ENCODE measurements at regions not wholly inside any gene's neighbourhood (a gene's known extent, or its start where the extent isn't known, plus 50 kb on each side); places are given as distances from the start of the nearest gene placed in this dataset.
A peak's percentile ranks its signal among the peaks of the same experiment; 100 is the strongest.

DNA sequence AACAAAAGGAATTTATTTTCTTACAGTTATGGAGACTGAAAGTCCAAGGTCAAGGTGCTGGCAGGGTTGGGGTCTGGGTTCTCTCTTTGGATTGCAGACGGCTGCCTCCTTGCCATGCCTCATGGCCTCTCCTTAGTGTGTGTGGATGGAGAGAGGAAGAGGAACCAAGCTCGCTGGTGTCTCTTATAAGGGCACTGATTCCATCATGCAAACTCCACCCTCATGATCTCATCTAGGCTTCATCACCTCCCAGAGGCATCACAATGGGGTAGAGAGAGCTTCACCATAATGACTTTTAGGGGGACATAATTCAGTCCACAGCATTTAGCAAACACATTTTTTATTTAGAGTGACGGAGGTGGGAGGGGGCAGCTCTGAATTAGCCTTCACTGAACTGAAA is 104.9 kb upstream of the ABCC4 start:
- no peaks in the 10 kb centered on the region for H3K79me1 ChIP-seq (ENCODE audit: low read length)
- no peak overlapping the region for H2AK5ac ChIP-seq (ENCODE audit: low read length)
- no peak overlapping the region for H3K18ac ChIP-seq (ENCODE audit: low read length)
- no peak for DNase-seq
- H3K4me1 ChIP-seq (ENCODE audit: control insufficient read depth in 1 of 2, insufficient read depth in 2 of 2, low read length in 2 of 2): peaks cover 0 to 3% of the 10 kb centered on the region in 2 experiments
- no peak overlapping the region for H2AFZ ChIP-seq (ENCODE audit: insufficient read depth, low read length, poor library complexity)
- H3K14ac ChIP-seq (ENCODE audit: low read length): no peak overlapping the region
- no peaks in the 10 kb centered on the region for H3K36me3 ChIP-seq (ENCODE audit: control insufficient read depth in 1 of 2, insufficient read depth in 2 of 2, low read length in 2 of 2)
- no peak overlapping the region for H2BK12ac ChIP-seq (ENCODE audit: low read length)
- no peak overlapping the region for H4K12ac ChIP-seq (ENCODE audit: low read depth, low read length)
- no peak overlapping the region for H3K23ac ChIP-seq (ENCODE audit: low read length)
- H3K4ac ChIP-seq (ENCODE audit: low read depth, low read length): no peak overlapping the region
- H3K27me3 ChIP-seq (ENCODE audit: insufficient read depth, low read length): no peaks in the 10 kb centered on the region
- no peak overlapping the region for H3K4me3 ChIP-seq (ENCODE audit: low read depth, low read length)
- H4K91ac ChIP-seq (ENCODE audit: low read depth, low read length): no peak overlapping the region
- no peaks in the 10 kb centered on the region for H3K79me2 ChIP-seq (ENCODE audit: control insufficient read depth, insufficient read depth, low read length, poor library complexity)
- H4K8ac ChIP-seq (ENCODE audit: low read depth, low read length): no peak overlapping the region
- WGBS (ENCODE audit: extremely low coverage, insufficient coverage, insufficient read length): no CpG with 5 or more reads among the region's 3 CpGs
- no peak overlapping the region for H2BK5ac ChIP-seq (ENCODE audit: low read depth, low read length, poor library complexity)
- H3K27ac ChIP-seq (ENCODE audit: low read depth, low read length): no peak overlapping the region
- H3K9ac ChIP-seq (ENCODE audit: low read length): no peak overlapping the region
- no peak overlapping the region for H3K4me2 ChIP-seq (ENCODE audit: low read length)
- H3K9me3 ChIP-seq (ENCODE audit: insufficient read depth, low read depth, low read length): peaks cover 2% of the 10 kb centered on the region
- no peak overlapping the region for H2BK120ac ChIP-seq (ENCODE audit: insufficient read depth, low read length, poor library complexity)

DNA sequence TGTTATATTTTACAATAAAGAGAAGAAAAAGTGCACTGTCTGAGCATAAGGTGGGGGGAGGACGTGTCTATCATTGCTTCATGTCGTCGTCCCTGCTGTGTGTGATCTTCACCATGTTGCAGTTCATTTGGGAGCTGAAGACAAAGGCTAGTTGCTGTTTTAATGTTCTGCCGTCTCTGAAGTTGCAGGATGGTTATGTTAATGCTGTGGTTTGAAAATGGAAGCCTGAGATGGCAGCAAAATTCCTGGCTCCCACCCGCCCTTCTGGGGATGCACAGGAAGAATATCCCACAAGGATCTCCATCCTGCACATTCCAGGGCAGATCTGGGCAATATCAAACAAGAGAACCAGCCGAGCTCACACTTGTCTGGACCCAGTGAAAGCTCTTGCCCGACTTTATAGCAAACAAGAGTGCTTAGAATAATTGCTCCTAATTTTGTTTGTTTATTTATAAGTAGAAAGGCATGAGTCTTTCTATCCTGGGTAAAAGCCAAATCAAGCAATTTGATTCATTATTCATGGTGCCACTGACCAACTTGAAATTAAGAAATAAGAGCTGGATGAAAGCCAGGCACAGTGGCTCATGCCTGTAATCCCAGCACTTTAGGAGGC is 110.3 kb upstream of the ABCC4 start:
- Histone ChIP-seq H3K9ac (ENCODE audit: low read length) (no peak overlapping the region), H3K9me3 (ENCODE audit: insufficient read depth, low read depth, low read length) (no peaks in the 10 kb centered on the region), H2BK12ac (ENCODE audit: low read length) (no peak overlapping the region), H3K27me3 (ENCODE audit: insufficient read depth, low read length) (no peaks in the 10 kb centered on the region), H3K4me3 (ENCODE audit: low read depth, low read length) (no peak overlapping the region), H4K91ac (ENCODE audit: low read depth, low read length) (no peak overlapping the region), H2AK5ac (ENCODE audit: low read length) (no peak overlapping the region), H3K36me3 (ENCODE audit: control insufficient read depth in 1 of 2, insufficient read depth in 2 of 2, low read length in 2 of 2) (no peaks in the 10 kb centered on the region), H3K14ac (ENCODE audit: low read length) (no peak overlapping the region), H3K79me2 (ENCODE audit: control insufficient read depth, insufficient read depth, low read length, poor library complexity) (no peaks in the 10 kb centered on the region), H3K79me1 (ENCODE audit: low read length) (no peaks in the 10 kb centered on the region), H2BK5ac (ENCODE audit: low read depth, low read length, poor library complexity) (no peak overlapping the region), H2BK120ac (ENCODE audit: insufficient read depth, low read length, poor library complexity) (no peak overlapping the region), H3K23ac (ENCODE audit: low read length) (no peak overlapping the region), H4K8ac (ENCODE audit: low read depth, low read length) (no peak overlapping the region), H3K18ac (ENCODE audit: low read length) (no peak overlapping the region), H3K4me2 (ENCODE audit: low read length) (no peak overlapping the region), H4K12ac (ENCODE audit: low read depth, low read length) (no peak overlapping the region), H3K27ac (ENCODE audit: low read depth, low read length) (no peak overlapping the region), H3K4ac (ENCODE audit: low read depth, low read length) (no peak overlapping the region), H2AFZ (ENCODE audit: insufficient read depth, low read length, poor library complexity) (no peak overlapping the region), H3K4me1 (ENCODE audit: control insufficient read depth in 1 of 2, insufficient read depth in 2 of 2, low read length in 2 of 2) (no peaks in the 10 kb centered on the region)
- no peak for DNase-seq
- no CpG with 5 or more reads among the region's 7 CpGs for WGBS (ENCODE audit: extremely low coverage, insufficient coverage, insufficient read length)

- no CpG with 5 or more reads among the region's 4 CpGs for WGBS (ENCODE audit: extremely low coverage, insufficient coverage, insufficient read length)
- Histone ChIP-seq H2BK120ac (ENCODE audit: insufficient read depth, low read length, poor library complexity) (no peak overlapping the region), H3K14ac (ENCODE audit: low read length) (no peak overlapping the region), H3K4me1 (ENCODE audit: control insufficient read depth in 1 of 2, insufficient read depth in 2 of 2, low read length in 2 of 2) (peaks cover 2 to 3% of the 10 kb centered on the region in 2 experiments), H2AK5ac (ENCODE audit: low read length) (no peak overlapping the region), H2AFZ (ENCODE audit: insufficient read depth, low read length, poor library complexity) (no peak overlapping the region), H3K27me3 (ENCODE audit: insufficient read depth, low read length) (no peaks in the 10 kb centered on the region), H3K18ac (ENCODE audit: low read length) (no peak overlapping the region), H3K4ac (ENCODE audit: low read depth, low read length) (no peak overlapping the region), H4K91ac (ENCODE audit: low read depth, low read length) (no peak overlapping the region), H4K12ac (ENCODE audit: low read depth, low read length) (no peak overlapping the region), H3K9me3 (ENCODE audit: insufficient read depth, low read depth, low read length) (no peaks in the 10 kb centered on the region), H3K79me1 (ENCODE audit: low read length) (no peaks in the 10 kb centered on the region), H3K23ac (ENCODE audit: low read length) (no peak overlapping the region), H3K9ac (ENCODE audit: low read length) (no peak overlapping the region), H2BK5ac (ENCODE audit: low read depth, low read length, poor library complexity) (no peak overlapping the region), H3K4me3 (ENCODE audit: low read depth, low read length) (no peak overlapping the region), H3K36me3 (ENCODE audit: control insufficient read depth in 1 of 2, insufficient read depth in 2 of 2, low read length in 2 of 2) (no peaks in the 10 kb centered on the region), H3K27ac (ENCODE audit: low read depth, low read length) (no peak overlapping the region), H2BK12ac (ENCODE audit: low read length) (no peak overlapping the region), H3K79me2 (ENCODE audit: control insufficient read depth, insufficient read depth, low read length, poor library complexity) (no peaks in the 10 kb centered on the region), H4K8ac (ENCODE audit: low read depth, low read length) (no peak overlapping the region), H3K4me2 (ENCODE audit: low read length) (no peak overlapping the region)
- DNase-seq: no peak
Measured at GRCh38 chr13:95418946-95419345, 117.7 kb upstream of the ABCC4 start.

- Histone ChIP-seq H3K79me1 (ENCODE audit: low read length) (no peaks in the 10 kb centered on the region), H2AK5ac (ENCODE audit: low read length) (no peak overlapping the region), H3K23ac (ENCODE audit: low read length) (no peak overlapping the region), H3K27me3 (ENCODE audit: insufficient read depth, low read length) (no peaks in the 10 kb centered on the region), H3K18ac (ENCODE audit: low read length) (no peak overlapping the region), H4K8ac (ENCODE audit: low read depth, low read length) (no peak overlapping the region), H3K4me1 (ENCODE audit: control insufficient read depth in 1 of 2, insufficient read depth in 2 of 2, low read length in 2 of 2) (peaks cover 2 to 3% of the 10 kb centered on the region in 2 experiments), H3K9me3 (ENCODE audit: insufficient read depth, low read depth, low read length) (no peaks in the 10 kb centered on the region), H4K91ac (ENCODE audit: low read depth, low read length) (no peak overlapping the region), H3K14ac (ENCODE audit: low read length) (no peak overlapping the region), H2BK12ac (ENCODE audit: low read length) (no peak overlapping the region), H4K12ac (ENCODE audit: low read depth, low read length) (no peak overlapping the region), H3K27ac (ENCODE audit: low read depth, low read length) (no peak overlapping the region), H3K4me3 (ENCODE audit: low read depth, low read length) (no peak overlapping the region), H3K9ac (ENCODE audit: low read length) (no peak overlapping the region), H3K36me3 (ENCODE audit: control insufficient read depth in 1 of 2, insufficient read depth in 2 of 2, low read length in 2 of 2) (no peaks in the 10 kb centered on the region), H2AFZ (ENCODE audit: insufficient read depth, low read length, poor library complexity) (no peak overlapping the region), H3K79me2 (ENCODE audit: control insufficient read depth, insufficient read depth, low read length, poor library complexity) (no peaks in the 10 kb centered on the region), H2BK5ac (ENCODE audit: low read depth, low read length, poor library complexity) (no peak overlapping the region), H3K4ac (ENCODE audit: low read depth, low read length) (no peak overlapping the region), H3K4me2 (ENCODE audit: low read length) (no peak overlapping the region), H2BK120ac (ENCODE audit: insufficient read depth, low read length, poor library complexity) (no peak overlapping the region)
- DNase-seq: peak; percentile 27 to 34
- no CpG with 5 or more reads among the region's 8 CpGs for WGBS (ENCODE audit: extremely low coverage, insufficient coverage, insufficient read length)
Measured at GRCh38 chr13:95420501-95420900, 119.2 kb upstream of the ABCC4 start.
